Stomach (tissue), 8 donors: ENCODE measurements at regions not wholly inside any gene's neighbourhood (a gene's known extent, or its start where the extent isn't known, plus 50 kb on each side); places are given as distances from the start of the nearest gene placed in this dataset.

Experiments used
- DNase-seq, 2 donors: peaks; one replicate each; pipeline versions ENCODE4 v3.0.0 to v3.0.0-alpha.2; 2013 to 2019
- H3K27ac ChIP-seq, 5 donors: fragments of 200-600 bp in 4 of 5; sonication (generic) in 4 of 5; one replicate each; pipeline ENCODE4 v1.5.1; 2013 to 2019; ENCODE audit warnings: mild to moderate bottlenecking in 1 of 5, moderate library complexity in 1 of 5
- H3K27me3 ChIP-seq, 3 donors: fragments of 200-600 bp; sonication (generic); one replicate each; pipeline ENCODE4 v1.5.1; 2017 to 2019; ENCODE audit warnings: mixed run types in 1 of 3
- H3K36me3 ChIP-seq, 4 donors: fragments of 200-600 bp; sonication (generic); 1 replicate in 3 of 4; 2 replicates in 1 of 4; pipeline ENCODE4 v1.5.1; 2016 to 2019
- H3K4me1 ChIP-seq, 4 donors: fragments of 200-600 bp; sonication (generic); one replicate each; pipeline ENCODE4 v1.5.1; 2016 to 2019
- H3K4me3 ChIP-seq, 4 donors: fragments of 200-600 bp; sonication (generic) in 3 of 4; one replicate each; pipeline ENCODE4 v1.5.1; 2016 to 2019; ENCODE audit warnings: mild to moderate bottlenecking in 1 of 4
- H3K9me3 ChIP-seq, 4 donors: fragments of 200-600 bp; sonication (generic); one replicate each; pipeline ENCODE4 v1.5.1; 2016 to 2019
- CTCF ChIP-seq, 7 experiments: fragments of 450-650 bp in 4 of 7; fragments of 200-600 bp in 3 of 7; sonication (generic) in 3 of 7; IDR thresholded peaks; one replicate each; pipeline ENCODE4 v1.5.1; 2016 to 2019; ENCODE audit warnings: antibody characterized with exemption in 7 of 7, control low read depth in 2 of 7, mild to moderate bottlenecking in 1 of 7
- EP300 ChIP-seq: sonication (generic); formaldehyde crosslinking; IDR thresholded peaks from one replicate; pipeline ENCODE4 v1.6.1; 2017; ENCODE audit warnings: antibody characterized with exemption
- POLR2A ChIP-seq, 4 donors: fragments of 450-650 bp; IDR thresholded peaks; one replicate each; pipeline ENCODE4 v1.6.1; 2016; ENCODE audit warnings: antibody characterized with exemption in 4 of 4, control low read depth in 2 of 4, mild to moderate bottlenecking in 1 of 4, moderate library complexity in 1 of 4
- POLR2AphosphoS5 ChIP-seq, 3 donors: sonication (generic); formaldehyde crosslinking; IDR thresholded peaks; one replicate each; pipeline ENCODE4 v1.6.1; 2016; ENCODE audit warnings: antibody characterized with exemption in 3 of 3
- WGBS, 5 donors: extraction: QIAGEN DNeasy Blood & Tissue Kit in 3 of 5; methylation state at CpG; one replicate each; pipeline versions ENCODE4 v1.1.5 to v1.1.7; 2013 to 2018; 5-methylcytosine and 5-hydroxymethylcytosine counted together
- intact Hi-C: fragments of 100-400 bp; cut with DNase I; formaldehyde crosslinking; loops from one replicate; pipeline ENCODE4 v1.15.1; 2023; ENCODE audit warnings: low total_unique reads
- donor health status: healthy with polysubstance abuse.
- donor health status: Bipolar disorder and iron deficiency.
- donor health status: healthy.

GRCh38 chr11:116314006-116314405, 458.8 kb downstream of the BUD13 start:
- Histone ChIP-seq H3K36me3 (no peaks in the 10 kb centered on the region), H3K27ac (no peak overlapping the region), H3K9me3 (no peaks in the 10 kb centered on the region), H3K4me3 (no peak overlapping the region), H3K4me1 (peaks cover 8 to 19% (median 14%) of the 10 kb centered on the region in 4 donors), H3K27me3 (no peaks in the 10 kb centered on the region)
- intact Hi-C loops: no loop called here
- TF ChIP-seq POLR2A (IDR thresholded peaks at IDR 0.05): no peak
- TF ChIP-seq CTCF (IDR thresholded peaks at IDR 0.05): no peak
- no peak for TF ChIP-seq POLR2AphosphoS5 (IDR thresholded peaks at IDR 0.05)
- TF ChIP-seq EP300: no peak
- no peak for DNase-seq

GRCh38 chr11:116312570-116313391, 460.0 kb downstream of the BUD13 start:
- Histone ChIP-seq H3K9me3 (no peaks in the 10 kb centered on the region), H3K4me3 (no peak overlapping the region), H3K27me3 (no peaks in the 10 kb centered on the region), H3K4me1 (peaks cover 8 to 19% (median 14%) of the 10 kb centered on the region in 4 donors), H3K36me3 (no peaks in the 10 kb centered on the region), H3K27ac (no peak overlapping the region)
- peak; percentile 82 to 87 for DNase-seq
- WGBS, 5 donors: 28 to 34% (median 32%) methylated on average over 13 to 15 of the region's 15 CpGs
- TF ChIP-seq POLR2A (IDR thresholded peaks at IDR 0.05): no peak
- TF ChIP-seq EP300: no peak
- TF ChIP-seq POLR2AphosphoS5 (IDR thresholded peaks at IDR 0.05): no peak
- no peak for TF ChIP-seq CTCF (IDR thresholded peaks at IDR 0.05)
- intact Hi-C loops: no loop called here

GRCh38 chr11:116311206-116311605, 461.6 kb downstream of the BUD13 start:
- peak in 1 of 2 donors; percentile 18 for DNase-seq
- 55 to 91% (median 80%) methylated on average over 3 of the region's 3 CpGs for WGBS, 5 donors
- Histone ChIP-seq H3K27ac (no peak overlapping the region), H3K9me3 (no peaks in the 10 kb centered on the region), H3K27me3 (no peaks in the 10 kb centered on the region), H3K4me3 (no peak overlapping the region), H3K36me3 (no peaks in the 10 kb centered on the region), H3K4me1 (peaks cover 8 to 19% (median 14%) of the 10 kb centered on the region in 4 donors)
- TF ChIP-seq CTCF (IDR thresholded peaks at IDR 0.05): no peak
- TF ChIP-seq POLR2A (IDR thresholded peaks at IDR 0.05): no peak
- TF ChIP-seq POLR2AphosphoS5 (IDR thresholded peaks at IDR 0.05): no peak
- TF ChIP-seq EP300: no peak
- intact Hi-C loops: no loop called here

- intact Hi-C loops: no loop called here
- Histone ChIP-seq H3K36me3 (no peaks in the 10 kb centered on the region), H3K9me3 (no peaks in the 10 kb centered on the region), H3K4me1 (peaks cover 8 to 19% (median 14%) of the 10 kb centered on the region in 4 donors), H3K27ac (no peak overlapping the region), H3K27me3 (no peaks in the 10 kb centered on the region), H3K4me3 (no peak overlapping the region)
- no peak for DNase-seq
- no peak for TF ChIP-seq EP300
- WGBS, 5 donors: 77 to 85% (median 81%) methylated on average over 6 of the region's 6 CpGs
Observed at GRCh38 chr11:116310698-116311097, 462.1 kb downstream of the BUD13 start.

GRCh38 chr11:116310226-116310625, 462.6 kb downstream of the BUD13 start:
- peaks cover 8 to 19% (median 14%) of the 10 kb centered on the region in 4 donors for H3K4me1 ChIP-seq
- H3K27ac ChIP-seq: no peak overlapping the region
- intact Hi-C loops: no loop called here
- no peak for TF ChIP-seq POLR2A (IDR thresholded peaks at IDR 0.05)
- no peak for TF ChIP-seq POLR2AphosphoS5 (IDR thresholded peaks at IDR 0.05)
- no peak for TF ChIP-seq EP300
- no peak for TF ChIP-seq CTCF (IDR thresholded peaks at IDR 0.05)
- H3K27me3 ChIP-seq: no peaks in the 10 kb centered on the region
- DNase-seq: peak in 1 of 2 donors; percentile 67
- no peaks in the 10 kb centered on the region for H3K9me3 ChIP-seq
- H3K4me3 ChIP-seq: no peak overlapping the region
- WGBS, 5 donors: 65 to 79% (median 78%) methylated on average over 8 of the region's 8 CpGs
- H3K36me3 ChIP-seq: no peaks in the 10 kb centered on the region
